ENCODE measurements at regions not wholly inside any gene's neighbourhood (a gene's known extent, or its start where the extent isn't known, plus 50 kb on each side); places are given as distances from the start of the nearest gene placed in this dataset.

DNA sequence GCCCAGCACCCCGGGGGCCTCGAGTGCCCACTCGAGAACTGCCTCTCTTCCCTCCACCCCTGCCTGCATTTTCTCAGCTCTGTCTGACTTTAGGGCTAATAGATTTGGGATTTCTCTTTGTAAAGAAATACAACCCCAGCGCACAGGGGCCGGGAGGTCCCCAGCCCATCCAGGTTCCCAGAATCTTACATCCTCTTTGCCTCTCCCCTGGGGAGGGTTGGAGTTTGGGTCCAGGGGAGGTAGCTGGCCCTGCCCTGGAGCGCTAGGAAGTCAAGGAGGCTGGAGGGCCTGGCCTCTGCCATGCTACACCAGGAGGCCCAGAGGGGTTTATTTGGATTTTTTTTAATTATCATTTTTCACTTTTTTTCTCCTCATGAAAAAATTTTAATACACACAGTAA lies 65.7 kb upstream of the LMO1 start:
- Histone ChIP-seq H4K5ac (ENCODE audit: insufficient read length, low read depth, low read length) (no peak overlapping the region), H4K91ac (replicated peaks; ENCODE audit: insufficient read length, low read length) (peak overlapping the region; percentile 81), H3K18ac (ENCODE audit: extremely low read depth, low read length) (no peak overlapping the region; the same call in 1 of the 2 replicates), H2AFZ (ENCODE audit: low read length) (peak overlapping the region; percentile 41; the same call in 1 of the 2 replicates), H3K4me2 (ENCODE audit: insufficient read depth in 1 of 2, low read depth in 2 of 2, low read length in 2 of 2) (peak overlapping the region; percentile 16 to 67; a peak in 2 of 4 replicates), H3K79me2 (ENCODE audit: control insufficient read depth in 1 of 2, insufficient read depth in 2 of 2, low read length in 2 of 2) (no peaks in the 10 kb centered on the region), H3K27me3 (replicated peaks in 1 of 4; ENCODE audit: control insufficient read depth in 3 of 4, extremely low read depth in 1 of 4, insufficient read depth in 3 of 4, low read length in 3 of 4) (no peaks in the 10 kb centered on the region; a peak in 1 of 7 replicates), H3K4ac (replicated peaks; ENCODE audit: insufficient read length, low read depth, low read length) (no peak overlapping the region), H2BK12ac (ENCODE audit: low read depth, low read length) (peak overlapping the region; percentile 87; the same call in 1 of the 2 replicates), H4K8ac (ENCODE audit: extremely low read depth, insufficient read depth, low read length) (no peak overlapping the region), H3K14ac (ENCODE audit: insufficient read length) (no peak overlapping the region), H3K9ac (replicated peaks in 1 of 4; ENCODE audit: extremely low read depth in 1 of 4, low read depth in 3 of 4, low read length in 3 of 4) (no peak overlapping the region), H4K20me1 (replicated peaks in 1 of 2; ENCODE audit: control insufficient read depth in 1 of 2, insufficient read depth in 2 of 2, low read length in 2 of 2) (no peaks in the 10 kb centered on the region), H2BK120ac (replicated peaks; ENCODE audit: low read depth, low read length) (no peak overlapping the region), H3K27ac (ENCODE audit: low read depth, low read length) (no peak overlapping the region), H2BK15ac (ENCODE audit: low read length) (no peak overlapping the region), H3K56ac (replicated peaks; ENCODE audit: insufficient read length, low read depth, low read length) (no peak overlapping the region), H3K36me3 (ENCODE audit: control insufficient read depth in 2 of 4, insufficient read depth in 4 of 4, low read length in 3 of 4) (no peaks in the 10 kb centered on the region), H2BK5ac (ENCODE audit: low read depth, low read length) (no peak overlapping the region), H3K23me2 (ENCODE audit: low read depth, low read length) (no peaks in the 10 kb centered on the region), H2BK20ac (ENCODE audit: low read length) (no peak overlapping the region), H3K9me3 (ENCODE audit: insufficient read depth in 2 of 2, low read depth in 1 of 2, low read length in 1 of 2) (no peaks in the 10 kb centered on the region), H3K23ac (ENCODE audit: insufficient read length) (no peak overlapping the region), H3K4me1 (replicated peaks in 1 of 4; ENCODE audit: control insufficient read depth in 3 of 4, insufficient read depth in 4 of 4, low read length in 3 of 4) (peaks cover 5 to 25% (median 13%) of the 10 kb centered on the region in 4 experiments), H3K4me3 (ENCODE audit: extremely low read depth in 1 of 4, insufficient read depth in 2 of 4, low read depth in 3 of 4, low read length in 4 of 4) (peak overlapping the region in 1 of 4 experiments; percentile 36; a peak in 1 of 8 replicates), H2AK5ac (ENCODE audit: low read depth, low read length) (no peak overlapping the region), H3K79me1 (ENCODE audit: low read depth, low read length) (no peaks in the 10 kb centered on the region)
- DNase-seq (ENCODE audit: low read depth in 1 of 2, low spot score in 2 of 2) (no peak), FAIRE-seq (no peak)
- ChIA-PET POLR2A (ENCODE audit: partially characterized antibody) (no interaction called here), CTCF (ENCODE audit: partially characterized antibody) (interaction anchor here (0.8 to 5.9 kb wide), 17 partner anchors 9 to 238 kb away, joined by 3 to 62 read pairs (median 4); partner anchors contain the start of gene LMO1)
- WGBS, 2 experiments (ENCODE audit: extremely low coverage in 1 of 2, insufficient coverage in 1 of 2, insufficient read length in 1 of 2, insufficient replicate concordance in 2 of 2, low coverage in 1 of 2, low lambda C conversion rate in 2 of 2, missing lambda C conversion rate in 1 of 2) = 87% methylated on average over 6 of the region's 6 CpGs; no CpG with 5 or more reads in 1 of the 2 experiments
- TF ChIP-seq SRF (IDR thresholded peaks at IDR 0.05; ENCODE audit: low read depth, low read length) = no peak
- TF ChIP-seq CEBPB (IDR thresholded peaks at IDR 0.05; ENCODE audit: low read depth, low read length) = no peak
- TF ChIP-seq RAD21 (IDR thresholded peaks at IDR 0.05 in 1 of 2, conservative IDR thresholded peaks at IDR 0.05 in 1 of 2; ENCODE audit: low read depth in 2 of 2, low read length in 2 of 2) = no peak
- TF ChIP-seq RNF2 (IDR thresholded peaks at IDR 0.05; ENCODE audit: borderline replicate concordance, low read depth, low read length, missing control alignments, poor library complexity, severe bottlenecking) = no peak
- TF ChIP-seq, protein P1, sequence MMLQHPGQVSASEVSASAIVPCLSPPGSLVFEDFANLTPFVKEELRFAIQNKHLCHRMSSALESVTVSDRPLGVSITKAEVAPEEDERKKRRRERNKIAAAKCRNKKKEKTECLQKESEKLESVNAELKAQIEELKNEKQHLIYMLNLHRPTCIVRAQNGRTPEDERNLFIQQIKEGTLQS (IDR thresholded peaks at IDR 0.05; ENCODE audit: insufficient read depth, low read depth, low read length) = no peak
- TF ChIP-seq TEAD4 (IDR thresholded peaks at IDR 0.05; ENCODE audit: low read depth, low read length) = no peak
- no peak for TF ChIP-seq POLR2AphosphoS5 (IDR thresholded peaks at IDR 0.05; ENCODE audit: low read depth, low read length)
- no peak for TF ChIP-seq RFX5 (IDR thresholded peaks at IDR 0.05; ENCODE audit: borderline replicate concordance, low read depth, low read length)
- TF ChIP-seq ZNF274 (IDR thresholded peaks at IDR 0.05; ENCODE audit: borderline replicate concordance, extremely low read depth, low read length) = no peak
- TF ChIP-seq SP1 (IDR thresholded peaks at IDR 0.05; ENCODE audit: low read depth, low read length) = no peak
- TF ChIP-seq SIRT6 (IDR thresholded peaks at IDR 0.05; ENCODE audit: low read length) = no peak
- TF ChIP-seq CHD2 (IDR thresholded peaks at IDR 0.05; ENCODE audit: low read length) = no peak
- no peak for TF ChIP-seq JUND (IDR thresholded peaks at IDR 0.05; ENCODE audit: low read length)
- TF ChIP-seq POU5F1 (IDR thresholded peaks at IDR 0.05; ENCODE audit: low read depth, low read length) = no peak
- no peak for TF ChIP-seq TAF1 (IDR thresholded peaks at IDR 0.05; ENCODE audit: low read depth, low read length)

All from H1 (cell line).